ENCODE measurements at regions not wholly inside any gene's neighbourhood (a gene's known extent, or its start where the extent isn't known, plus 50 kb on each side); places are given as distances from the start of the nearest gene placed in this dataset.

- no peak for DNase-seq (ENCODE audit: low spot score)
Measured at GRCh38 chr12:111196532-111196931, 172.4 kb downstream of the PHETA1 start.

- no peak for DNase-seq (ENCODE audit: low spot score)
Measured at GRCh38 chr12:111195316-111195715, 173.6 kb downstream of the PHETA1 start.

- DNase-seq (ENCODE audit: low spot score), result no peak
Measured at GRCh38 chr12:111194703-111195051, 174.2 kb downstream of the PHETA1 start.

GRCh38 chr12:111193977-111194702 lies 174.8 kb downstream of the PHETA1 start:
- DNase-seq (ENCODE audit: low spot score), result no peak

- no peak for DNase-seq (ENCODE audit: low spot score)
Measured at GRCh38 chr12:111193496-111193895, 175.4 kb downstream of the PHETA1 start.

- no peak for DNase-seq (ENCODE audit: low spot score)
Measured at GRCh38 chr12:111193067-111193466, 175.8 kb downstream of the PHETA1 start.

- no peak for DNase-seq (ENCODE audit: low spot score)
Measured at GRCh38 chr12:111192647-111193046, 176.2 kb downstream of the PHETA1 start.

GRCh38 chr12:111190741-111191526 lies 178.0 kb downstream of the PHETA1 start:
- no peak for DNase-seq (ENCODE audit: low spot score)

GRCh38 chr12:111189792-111190191 lies 179.1 kb downstream of the PHETA1 start:
- DNase-seq (ENCODE audit: low spot score), result no peak

GRCh38 chr12:111188436-111188835 lies 180.5 kb downstream of the PHETA1 start:
- DNase-seq (ENCODE audit: low spot score), result no peak

GRCh38 chr12:111186347-111186746 lies 182.5 kb downstream of the PHETA1 start:
- no peak for DNase-seq (ENCODE audit: low spot score)

GRCh38 chr12:111185889-111186227 lies 183.0 kb downstream of the PHETA1 start:
- DNase-seq (ENCODE audit: low spot score), result no peak

GRCh38 chr12:111185206-111185888 lies 183.5 kb downstream of the PHETA1 start:
- DNase-seq (ENCODE audit: low spot score), result no peak

- no peak for DNase-seq (ENCODE audit: low spot score)
Measured at GRCh38 chr12:111184161-111184560, 184.7 kb downstream of the PHETA1 start.

- no peak for DNase-seq (ENCODE audit: low spot score)
Measured at GRCh38 chr12:111183094-111183493, 185.8 kb downstream of the PHETA1 start.

GRCh38 chr12:111182382-111182781 lies 186.5 kb downstream of the PHETA1 start:
- DNase-seq (ENCODE audit: low spot score), result no peak

GRCh38 chr12:111181143-111181726 lies 187.7 kb downstream of the PHETA1 start:
- DNase-seq (ENCODE audit: low spot score), result no peak

GRCh38 chr12:111180426-111181142 lies 188.3 kb downstream of the PHETA1 start:
- DNase-seq (ENCODE audit: low spot score), result no peak

GRCh38 chr12:111178181-111179081 lies 190.5 kb downstream of the PHETA1 start:
- DNase-seq (ENCODE audit: low spot score), result no peak

GRCh38 chr12:111175396-111176094 lies 193.3 kb downstream of the PHETA1 start:
- no peak for DNase-seq (ENCODE audit: low spot score)

Measured in CD4-positive, alpha-beta T cell treated with Interleukin-6 at 100 ng/mL for 8 hours (primary cell).